H9 (cell line): ENCODE measurements at regions not wholly inside any gene's neighbourhood (a gene's known extent, or its start where the extent isn't known, plus 50 kb on each side); places are given as distances from the start of the nearest gene placed in this dataset.

Source experiments
- DNase-seq: peaks from one replicate; pipeline ENCODE4 v3.0.0-alpha.2; 2017
- H2AFZ ChIP-seq: one replicate; pipeline ENCODE4 v1.6.1; 2013; ENCODE audit warnings: mild to moderate bottlenecking, low read length, control low read depth, moderate library complexity
- H2AK5ac ChIP-seq: 2 replicates; pipeline ENCODE4 v1.6.1; 2013; ENCODE audit warnings: low read length, control low read depth, mixed read lengths; ENCODE audit not compliant: insufficient read length
- H2BK120ac ChIP-seq: one replicate; pipeline ENCODE4 v1.6.1; 2013; ENCODE audit warnings: low read depth, mild to moderate bottlenecking, low read length, control low read depth, inconsistent platforms; ENCODE audit not compliant: poor library complexity, severe bottlenecking
- H2BK12ac ChIP-seq: 2 replicates; pipeline ENCODE4 v1.6.1; 2013; ENCODE audit warnings: low read length, control low read depth, mixed read lengths, low read depth; ENCODE audit not compliant: insufficient read length
- H2BK15ac ChIP-seq: 2 replicates; pipeline ENCODE4 v1.6.1; 2013; ENCODE audit warnings: low read depth, low read length, control low read depth
- H2BK20ac ChIP-seq: one replicate; pipeline ENCODE4 v1.6.1; 2013; ENCODE audit warnings: low read depth, mild to moderate bottlenecking, low read length, control low read depth, inconsistent platforms; ENCODE audit not compliant: poor library complexity, severe bottlenecking
- H2BK5ac ChIP-seq: 2 replicates; pipeline ENCODE4 v1.6.1; 2013; ENCODE audit warnings: low read length, control low read depth, mixed read lengths; ENCODE audit not compliant: insufficient read length
- H3K14ac ChIP-seq: 2 replicates; pipeline ENCODE4 v1.6.1; 2013; ENCODE audit warnings: low read length, control low read depth; ENCODE audit not compliant: insufficient read depth
- H3K18ac ChIP-seq: 2 replicates; pipeline ENCODE4 v1.6.1; 2013; ENCODE audit warnings: low read depth, mild to moderate bottlenecking, mixed read lengths, low read length, control low read depth; ENCODE audit not compliant: insufficient read length
- H3K23ac ChIP-seq: 2 replicates; pipeline ENCODE4 v1.6.1; 2013; ENCODE audit warnings: low read length, control low read depth, mixed read lengths, low read depth; ENCODE audit not compliant: insufficient read length
- H3K23me2 ChIP-seq: 2 replicates; pipeline ENCODE4 v1.6.1; 2013; ENCODE audit warnings: low read depth, mild to moderate bottlenecking, mixed read lengths, low read length, control low read depth; ENCODE audit not compliant: insufficient read length, poor library complexity, severe bottlenecking
- H3K27ac ChIP-seq: 2 replicates; pipeline ENCODE4 v1.5.1; 2013; ENCODE audit warnings: low read length, control low read depth, mixed read lengths, low read depth; ENCODE audit not compliant: insufficient read length
- H3K27me3 ChIP-seq: 2 replicates; pipeline ENCODE4 v1.6.1; 2013; ENCODE audit warnings: low read length, control low read depth, inconsistent platforms; ENCODE audit not compliant: insufficient read depth
- H3K4ac ChIP-seq: 2 replicates; pipeline ENCODE4 v1.6.1; 2013; ENCODE audit warnings: low read depth, mild to moderate bottlenecking, control low read depth, inconsistent platforms, low read length, moderate library complexity
- H3K4me1 ChIP-seq: 2 replicates; pipeline ENCODE4 v1.6.1; 2013; ENCODE audit warnings: low read length, control low read depth, inconsistent platforms; ENCODE audit not compliant: insufficient read depth
- H3K4me2 ChIP-seq: 2 replicates; pipeline ENCODE4 v1.6.1; 2013; ENCODE audit warnings: low read length, control low read depth, mixed read lengths; ENCODE audit not compliant: insufficient read length, insufficient read depth
- H3K56ac ChIP-seq: 2 replicates; pipeline ENCODE4 v1.6.1; 2013; ENCODE audit warnings: low read depth, mild to moderate bottlenecking, mixed read lengths, low read length, control low read depth; ENCODE audit not compliant: insufficient read length
- H3K79me1 ChIP-seq: 2 replicates; pipeline ENCODE4 v1.6.1; 2013; ENCODE audit warnings: low read depth, mild to moderate bottlenecking, moderate library complexity, low read length, control low read depth, inconsistent platforms; ENCODE audit not compliant: insufficient read depth, poor library complexity, severe bottlenecking
- H3K79me2 ChIP-seq: 2 replicates; pipeline ENCODE4 v1.6.1; 2013; ENCODE audit warnings: low read length, control low read depth, inconsistent platforms; ENCODE audit not compliant: insufficient read depth
- H3K9ac ChIP-seq: 2 replicates; pipeline ENCODE4 v1.6.1; 2013; ENCODE audit warnings: low read length, control low read depth, mixed read lengths; ENCODE audit not compliant: insufficient read length; ENCODE audit errors: extremely low read depth
- H3K9me3 ChIP-seq: one replicate; pipeline ENCODE4 v1.6.1; 2013; ENCODE audit warnings: low read depth, low read length, inconsistent platforms; ENCODE audit not compliant: control insufficient read depth
- H3T11ph ChIP-seq: one replicate; pipeline ENCODE4 v1.6.1; 2013; ENCODE audit warnings: mild to moderate bottlenecking, low read length, control low read depth, inconsistent platforms
- H4K20me1 ChIP-seq: one replicate; pipeline ENCODE4 v1.6.1; 2013; ENCODE audit not compliant: control insufficient read depth, insufficient read length, insufficient read depth
- H4K5ac ChIP-seq: 2 replicates; pipeline ENCODE4 v1.6.1; 2013; ENCODE audit warnings: low read depth, mild to moderate bottlenecking, mixed read lengths, low read length, control low read depth; ENCODE audit not compliant: insufficient read length
- H4K8ac ChIP-seq: replicated peaks from 2 replicates; pipeline ENCODE4 v1.6.1; 2013; ENCODE audit warnings: low read length, control low read depth, mixed read lengths, low read depth; ENCODE audit not compliant: insufficient read length
- H4K91ac ChIP-seq: 2 replicates; pipeline ENCODE4 v1.6.1; 2013; ENCODE audit warnings: low read depth, mild to moderate bottlenecking, moderate library complexity, mixed read lengths, low read length, control low read depth; ENCODE audit not compliant: insufficient read length
- H3K27ac Mint-ChIP-seq, 3 experiments: 2 replicates in 2 of 3; 3 replicates in 1 of 3; pipeline ENCODE4 v1.8.0; 2020 to 2021; ENCODE audit warnings: mixed read lengths in 3 of 3, mild to moderate bottlenecking in 1 of 3, moderate library complexity in 1 of 3
- H3K27me3 Mint-ChIP-seq: 2 replicates; pipeline ENCODE4 v1.8.0; 2021; ENCODE audit warnings: low read depth, mild to moderate bottlenecking, moderate library complexity, mixed read lengths
- H3K36me3 Mint-ChIP-seq, 3 experiments: 2 replicates in 2 of 3; 3 replicates in 1 of 3; pipeline ENCODE4 v1.8.0; 2020 to 2021; ENCODE audit warnings: low read depth in 3 of 3, mixed read lengths in 3 of 3; ENCODE audit not compliant: insufficient read depth in 1 of 3
- H3K4me1 Mint-ChIP-seq, 2 experiments: 2 replicates each; pipeline ENCODE4 v1.8.0; 2020; ENCODE audit warnings: mixed read lengths in 2 of 2
- H3K4me3 Mint-ChIP-seq, 2 experiments: 2 replicates in 1 of 2; 3 replicates in 1 of 2; pipeline ENCODE4 v1.8.0; 2020 to 2021; ENCODE audit warnings: mild to moderate bottlenecking in 2 of 2, mixed read lengths in 2 of 2, moderate library complexity in 1 of 2
- H3K9me3 Mint-ChIP-seq, 2 experiments: 2 replicates in 1 of 2; 3 replicates in 1 of 2; pipeline ENCODE4 v1.8.0; 2020; ENCODE audit warnings: mild to moderate bottlenecking in 2 of 2, mixed read lengths in 2 of 2, moderate library complexity in 1 of 2
- CTCF ChIP-seq: fragments of 200-600 bp; sonication (generic); conservative IDR thresholded peaks from 3 replicates; pipeline ENCODE4 v1.8.0; 2021; ENCODE audit warnings: antibody characterized with exemption, mild to moderate bottlenecking
- WGBS: extraction: QIAGEN DNeasy Blood & Tissue Kit; methylation state at CpG from one replicate; pipeline ENCODE4 v1.1.7; 2013; ENCODE audit warnings: missing lambda C conversion rate, low lambda C conversion rate, mixed read lengths; ENCODE audit not compliant: insufficient read length; ENCODE audit errors: extremely low coverage; 5-methylcytosine and 5-hydroxymethylcytosine counted together

GRCh38 chr1:58859769-58860485 lies 76.1 kb upstream of the JUN start:
- Histone ChIP-seq H3K18ac (no peak overlapping the region), H3K27ac (no peak overlapping the region), H3K23me2 (no peaks in the 10 kb centered on the region), H2BK120ac (no peak overlapping the region), H3K9me3 (no peaks in the 10 kb centered on the region), H4K8ac (no peak overlapping the region), H3K23ac (no peak overlapping the region), H2BK15ac (no peak overlapping the region), H3K4me2 (no peak overlapping the region), H4K91ac (no peak overlapping the region), H3T11ph (no peak overlapping the region), H2AFZ (no peak overlapping the region), H4K20me1 (no peaks in the 10 kb centered on the region), H3K4ac (no peak overlapping the region), H2BK12ac (no peak overlapping the region), H3K4me1 (peaks cover 5% of the 10 kb centered on the region), H3K79me1 (no peaks in the 10 kb centered on the region), H3K56ac (no peak overlapping the region), H3K14ac (no peak overlapping the region), H3K79me2 (no peaks in the 10 kb centered on the region), H3K9ac (no peak overlapping the region), H3K27me3 (no peaks in the 10 kb centered on the region; the same call in 1 of the 2 replicates), H2BK20ac (no peak overlapping the region), H2AK5ac (no peak overlapping the region), H4K5ac (no peak overlapping the region), H2BK5ac (no peak overlapping the region)
- H3K4me3 Mint-ChIP-seq: no peak overlapping the region
- no peak for TF ChIP-seq CTCF
- no CpG with 5 or more reads among the region's 3 CpGs for whole genome bisulfite sequencing
- no peak for DNase-seq
- no peaks in the 10 kb centered on the region for H3K36me3 Mint-ChIP-seq
- H3K27ac Mint-ChIP-seq: no peak overlapping the region
- no peaks in the 10 kb centered on the region for H3K9me3 Mint-ChIP-seq
- H3K4me1 Mint-ChIP-seq: peaks cover 21 to 32% of the 10 kb centered on the region in 2 experiments
- H3K27me3 Mint-ChIP-seq: peaks cover 10% of the 10 kb centered on the region
